SK-N-SH treated with all-trans-retinoic acid at 6 μM for 48 hours (cell line): ENCODE measurements at regions not wholly inside any gene's neighbourhood (a gene's known extent, or its start where the extent isn't known, plus 50 kb on each side); places are given as distances from the start of the nearest gene placed in this dataset.

ENCODE experiments used
- ATAC-seq: fragments of 200-7000 bp; cut with Tn5 transposase; 3 replicates; pipeline ENCODE4 v1.9.1; 2020; ENCODE audit warnings: mild to moderate bottlenecking, moderate library complexity
- BACH2 ChIP-seq: fragments of 250-450 bp; sonication (Bioruptor Pico); IDR thresholded peaks from 2 replicates; pipeline ENCODE4 v1.9.0; 2021; ENCODE audit warnings: mild to moderate bottlenecking, borderline replicate concordance
- CSDC2 ChIP-seq: fragments of 250-450 bp; sonication (Bioruptor Pico); IDR thresholded peaks from 2 replicates; pipeline ENCODE4 v1.5.0; 2020; ENCODE audit warnings: mild to moderate bottlenecking, moderate library complexity
- CSRNP3 ChIP-seq: fragments of 250-450 bp; sonication (Bioruptor Pico); IDR thresholded peaks from 2 replicates; pipeline ENCODE4 v1.5.1; 2021; ENCODE audit warnings: mild to moderate bottlenecking, moderate library complexity
- ESRRG ChIP-seq: fragments of 250-450 bp; sonication (Bioruptor Pico); IDR thresholded peaks from 2 replicates; pipeline ENCODE4 v1.6.1; 2021; ENCODE audit warnings: mild to moderate bottlenecking
- GLIS3 ChIP-seq: fragments of 250-450 bp; sonication (Bioruptor Pico); IDR thresholded peaks from 2 replicates; pipeline ENCODE4 v1.5.0; 2020; ENCODE audit warnings: mild to moderate bottlenecking, moderate library complexity
- ISL1 ChIP-seq: fragments of 250-450 bp; sonication (Bioruptor Pico); IDR thresholded peaks from 2 replicates; pipeline ENCODE4 v2.1.2; 2022; ENCODE audit warnings: mild to moderate bottlenecking, moderate library complexity
- OSR1 ChIP-seq: fragments of 250-450 bp; sonication (Bioruptor Pico); IDR thresholded peaks from 2 replicates; pipeline ENCODE4 v1.8.0; 2022; ENCODE audit warnings: moderate library complexity, mild to moderate bottlenecking, inconsistent platforms
- PATZ1 ChIP-seq: fragments of 250-450 bp; sonication (Bioruptor Pico); IDR thresholded peaks from 2 replicates; pipeline ENCODE4 v1.8.0; 2020; ENCODE audit warnings: mild to moderate bottlenecking, moderate library complexity, borderline replicate concordance
- POU6F1 ChIP-seq: fragments of 250-450 bp; sonication (Bioruptor Pico); IDR thresholded peaks from 2 replicates; pipeline ENCODE4 v1.8.0; 2021; ENCODE audit warnings: low read depth, mild to moderate bottlenecking, moderate library complexity, borderline replicate concordance
- RARB ChIP-seq: fragments of 250-450 bp; sonication (Bioruptor Pico); IDR thresholded peaks from 2 replicates; pipeline ENCODE4 v1.8.0; 2021; ENCODE audit warnings: mild to moderate bottlenecking, moderate library complexity
- SNAI2 ChIP-seq: fragments of 250-450 bp; sonication (Bioruptor Pico); IDR thresholded peaks from 2 replicates; pipeline ENCODE4 v1.5.0; 2020; ENCODE audit warnings: mild to moderate bottlenecking, moderate library complexity
- TCF4 ChIP-seq: fragments of 250-450 bp; sonication (Bioruptor Pico); IDR thresholded peaks from 2 replicates; pipeline ENCODE4 v1.8.0; 2021; ENCODE audit warnings: mild to moderate bottlenecking, moderate library complexity, borderline replicate concordance
- TOX ChIP-seq: fragments of 250-450 bp; sonication (Bioruptor Pico); IDR thresholded peaks from 2 replicates; pipeline ENCODE4 v1.8.0; 2021; ENCODE audit warnings: mild to moderate bottlenecking, moderate library complexity, borderline replicate concordance
- ZC3H10 ChIP-seq: fragments of 250-450 bp; sonication (Bioruptor Pico); IDR thresholded peaks from 2 replicates; pipeline ENCODE4 v1.5.1; 2021; ENCODE audit warnings: mild to moderate bottlenecking, moderate library complexity
- ZFP3 ChIP-seq: fragments of 250-450 bp; sonication (Bioruptor Pico); IDR thresholded peaks from 2 replicates; pipeline ENCODE4 v1.5.0; 2020; ENCODE audit warnings: mild to moderate bottlenecking, moderate library complexity
- ZFP30 ChIP-seq: fragments of 450-650 bp; formaldehyde crosslinking; IDR thresholded peaks from 2 replicates; pipeline ENCODE4 v1.5.0; 2022; ENCODE audit warnings: mild to moderate bottlenecking, moderate library complexity
- ZNF565 ChIP-seq: fragments of 450-650 bp; formaldehyde crosslinking; conservative IDR thresholded peaks from 2 replicates; pipeline ENCODE4 v1.5.0; 2020; ENCODE audit warnings: low read depth, mild to moderate bottlenecking, moderate library complexity
- ZNF70 ChIP-seq: fragments of 450-650 bp; formaldehyde crosslinking; IDR thresholded peaks from 2 replicates; pipeline ENCODE4 v1.5.0; 2020; ENCODE audit warnings: mild to moderate bottlenecking, moderate library complexity
- ZNF8 ChIP-seq: fragments of 450-650 bp; formaldehyde crosslinking; IDR thresholded peaks from 2 replicates; pipeline ENCODE4 v1.5.0; 2020; ENCODE audit warnings: mild to moderate bottlenecking, moderate library complexity

- no peak for ATAC-seq
- no peak for TF ChIP-seq CSDC2 (CRISPR knock-in tag)
- no peak for TF ChIP-seq ISL1 (CRISPR knock-in tag)
- no peak for TF ChIP-seq TOX
Observed at GRCh38 chr5:173696216-173696615, 79.8 kb upstream of the BOD1 start.

GRCh38 chr5:173697931-173698579 is 81.6 kb upstream of the BOD1 start:
- ATAC-seq: no peak
- TF ChIP-seq OSR1 (CRISPR knock-in tag) (no peak), TOX (no peak), ZC3H10 (CRISPR knock-in tag) (no peak), BACH2 (CRISPR knock-in tag) (no peak), RARB (CRISPR knock-in tag) (no peak), TCF4 (CRISPR knock-in tag) (no peak), POU6F1 (no peak), GLIS3 (CRISPR knock-in tag) (no peak), PATZ1 (CRISPR knock-in tag) (no peak)
- TF ChIP-seq, all 23 proteins: peak for 0

DNA sequence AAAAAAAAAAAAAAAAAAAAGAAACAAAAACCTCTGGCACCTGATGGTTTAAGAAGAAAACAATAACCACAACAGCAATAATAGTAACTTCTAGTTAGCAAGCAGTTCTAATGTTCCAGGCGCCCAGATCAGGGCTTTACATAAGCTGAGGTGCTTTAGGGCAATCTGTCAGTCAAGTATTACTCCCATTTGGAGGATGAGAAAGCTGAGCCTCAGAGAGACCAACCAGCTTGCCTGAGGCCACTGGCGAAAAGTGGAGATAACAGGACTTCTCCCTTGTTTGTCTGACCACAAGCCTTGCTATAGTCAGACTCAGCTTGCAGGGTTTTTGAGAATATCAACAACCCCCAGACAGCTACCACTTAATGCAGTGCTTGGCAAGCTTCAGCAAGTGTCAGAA is 83.5 kb upstream of the BOD1 start:
- no peak for TF ChIP-seq ISL1 (CRISPR knock-in tag)
- TF ChIP-seq ZNF70: no peak
- no peak for TF ChIP-seq POU6F1
- no peak for TF ChIP-seq PATZ1 (CRISPR knock-in tag)
- no peak for ATAC-seq

DNA sequence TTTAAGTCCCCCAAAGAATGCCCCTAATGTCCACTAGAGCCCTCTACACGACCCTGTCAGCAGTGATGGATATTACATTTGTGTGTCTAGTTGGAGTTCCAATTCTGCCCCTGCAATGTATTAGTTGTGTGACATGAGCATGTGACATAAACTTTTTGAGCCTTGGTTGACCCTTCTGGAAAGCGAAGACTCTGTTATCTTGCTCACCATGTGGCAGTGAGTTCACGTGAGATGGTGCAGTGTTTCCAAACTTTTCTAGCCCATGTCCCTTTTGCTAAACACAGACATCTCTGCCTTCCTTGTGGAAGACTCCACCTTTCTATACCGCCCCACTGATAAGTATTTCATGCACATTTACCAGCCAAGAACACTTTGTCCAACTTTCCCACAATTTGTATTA is 87.0 kb upstream of the BOD1 start:
- TF ChIP-seq ZNF8 (CRISPR knock-in tag): no peak
- TF ChIP-seq POU6F1: no peak
- no peak for TF ChIP-seq CSRNP3 (CRISPR knock-in tag)
- no peak for TF ChIP-seq ZFP30
- TF ChIP-seq BACH2 (CRISPR knock-in tag): no peak
- no peak for TF ChIP-seq ZNF70
- no peak for TF ChIP-seq ISL1 (CRISPR knock-in tag)
- no peak for TF ChIP-seq ZFP3 (CRISPR knock-in tag)
- no peak for TF ChIP-seq ESRRG (CRISPR knock-in tag)
- TF ChIP-seq CSDC2 (CRISPR knock-in tag): no peak
- no peak for TF ChIP-seq SNAI2 (CRISPR knock-in tag)
- no peak for TF ChIP-seq ZNF565 (CRISPR knock-in tag)
- no peak for TF ChIP-seq PATZ1 (CRISPR knock-in tag)
- no peak for TF ChIP-seq TCF4 (CRISPR knock-in tag)
- no peak for ATAC-seq
